Kidney epithelial cell (primary cell): ENCODE measurements at regions not wholly inside any gene's neighbourhood (a gene's known extent, or its start where the extent isn't known, plus 50 kb on each side); places are given as distances from the start of the nearest gene placed in this dataset.

ENCODE experiments used
- DNase-seq: peaks from one replicate; pipeline ENCODE4 v3.0.0-alpha.2; 2010; ENCODE audit warnings: low read depth
- H3K27me3 ChIP-seq: 2 replicates; pipeline ENCODE4 v1.6.0; 2011; ENCODE audit warnings: low read length; ENCODE audit not compliant: control insufficient read depth, insufficient read depth
- H3K36me3 ChIP-seq: 2 replicates; pipeline ENCODE4 v1.5.1; 2011; ENCODE audit warnings: low read length; ENCODE audit not compliant: control insufficient read depth, insufficient read depth
- H3K4me3 ChIP-seq: 2 replicates; pipeline ENCODE4 v1.5.1; 2011; ENCODE audit warnings: low read depth, mild to moderate bottlenecking, control low read depth, low read length
- CTCF ChIP-seq: IDR thresholded peaks from 2 replicates; pipeline ENCODE4 v1.5.1; 2011; ENCODE audit warnings: mild to moderate bottlenecking, moderate library complexity, low read length, control low read depth, inconsistent platforms; ENCODE audit not compliant: insufficient read depth, poor library complexity, severe bottlenecking

GRCh38 chr15:97456521-97457202 lies 503.8 kb upstream of the ARRDC4 start:
- no peak for TF ChIP-seq CTCF
- no peak for DNase-seq
- no peak overlapping the region for H3K4me3 ChIP-seq
- no peaks in the 10 kb centered on the region for H3K27me3 ChIP-seq
- H3K36me3 ChIP-seq = no peaks in the 10 kb centered on the region

GRCh38 chr15:97457203-97457847 lies 503.2 kb upstream of the ARRDC4 start:
- TF ChIP-seq CTCF = no peak
- DNase-seq = no peak
- H3K4me3 ChIP-seq = no peak overlapping the region
- H3K27me3 ChIP-seq = no peaks in the 10 kb centered on the region
- no peaks in the 10 kb centered on the region for H3K36me3 ChIP-seq

- H3K36me3 ChIP-seq = no peaks in the 10 kb centered on the region
- TF ChIP-seq CTCF = no peak
- H3K4me3 ChIP-seq = no peak overlapping the region
- H3K27me3 ChIP-seq = no peaks in the 10 kb centered on the region
- DNase-seq = no peak
These were observed 500.7 kb upstream of the ARRDC4 start for GRCh38 chr15:97459771-97460170.

DNA sequence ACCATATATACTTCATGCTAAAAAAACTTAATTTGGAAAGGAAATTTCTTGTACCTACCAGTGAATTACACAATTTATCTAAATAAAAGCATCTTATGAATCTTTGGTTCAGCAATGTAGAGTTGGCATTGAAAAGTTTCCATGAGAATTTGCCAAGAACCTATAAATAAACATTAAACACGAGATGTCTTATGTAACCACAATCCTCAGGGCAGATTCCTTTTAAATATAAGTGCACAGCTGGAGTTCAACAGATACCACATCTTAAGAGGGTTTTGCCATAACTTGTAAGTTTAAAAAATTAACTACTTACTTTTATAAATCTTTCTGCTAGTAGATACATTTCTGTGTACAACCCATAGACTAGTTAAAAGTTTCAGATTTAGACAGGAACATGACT lies 499.3 kb upstream of the ARRDC4 start:
- TF ChIP-seq CTCF = no peak
- Histone ChIP-seq H3K36me3 (no peaks in the 10 kb centered on the region), H3K27me3 (no peaks in the 10 kb centered on the region), H3K4me3 (no peak overlapping the region)
- DNase-seq = no peak

- Histone ChIP-seq H3K36me3 (no peaks in the 10 kb centered on the region), H3K27me3 (no peaks in the 10 kb centered on the region), H3K4me3 (no peak overlapping the region)
- TF ChIP-seq CTCF = no peak
- no peak for DNase-seq
These were observed 496.8 kb upstream of the ARRDC4 start for GRCh38 chr15:97463696-97464095.

- DNase-seq = no peak
- Histone ChIP-seq H3K27me3 (no peaks in the 10 kb centered on the region), H3K36me3 (no peaks in the 10 kb centered on the region), H3K4me3 (no peak overlapping the region)
- no peak for TF ChIP-seq CTCF
These were observed 490.1 kb upstream of the ARRDC4 start for GRCh38 chr15:97470417-97470816.
